Smooth muscle cell (in vitro differentiated cells): ENCODE measurements at regions not wholly inside any gene's neighbourhood (a gene's known extent, or its start where the extent isn't known, plus 50 kb on each side); places are given as distances from the start of the nearest gene placed in this dataset.

Experiments used
- DNase-seq: peaks from one replicate; lab custom pipeline; 2025; ENCODE audit not compliant: unreplicated experiment; lab: John Stamatoyannopoulos, UW
- H2AFZ ChIP-seq: fragments of 200-600 bp; sonication (generic); 2 replicates; pipeline ENCODE4 v1.6.0; 2016; ENCODE audit warnings: antibody characterized with exemption, low read depth, mild to moderate bottlenecking
- H3F3A ChIP-seq: fragments of 200-600 bp; sonication (generic); 2 replicates; pipeline ENCODE4 v1.6.0; 2017; ENCODE audit warnings: antibody characterized with exemption, low read depth
- H3K27ac ChIP-seq: fragments of 200-600 bp; sonication (generic); 2 replicates; pipeline ENCODE4 v1.5.1; 2016; ENCODE audit warnings: low read depth, mild to moderate bottlenecking
- H3K27me3 ChIP-seq: fragments of 200-600 bp; sonication (generic); 2 replicates; pipeline ENCODE4 v1.6.1; 2016; ENCODE audit warnings: low read depth, mild to moderate bottlenecking
- H3K36me3 ChIP-seq: fragments of 200-600 bp; sonication (generic); 2 replicates; pipeline ENCODE4 v1.5.1; 2016; ENCODE audit warnings: low read depth
- H3K4me1 ChIP-seq: fragments of 200-600 bp; sonication (generic); 2 replicates; pipeline ENCODE4 v1.5.1; 2016; ENCODE audit warnings: low read depth
- H3K4me2 ChIP-seq: fragments of 200-600 bp; sonication (generic); 2 replicates; pipeline ENCODE4 v1.6.0; 2016; ENCODE audit warnings: mild to moderate bottlenecking
- H3K4me3 ChIP-seq: fragments of 200-600 bp; sonication (generic); 2 replicates; pipeline ENCODE4 v1.5.1; 2016; ENCODE audit warnings: mild to moderate bottlenecking
- H3K79me2 ChIP-seq: fragments of 200-600 bp; sonication (generic); 2 replicates; pipeline ENCODE4 v1.6.0; 2016; ENCODE audit warnings: low read depth, mild to moderate bottlenecking
- H3K9ac ChIP-seq: fragments of 200-600 bp; sonication (generic); 2 replicates; pipeline ENCODE4 v1.6.0; 2016; ENCODE audit warnings: low read depth
- H3K9me3 ChIP-seq: fragments of 200-600 bp; sonication (generic); replicated peaks from 2 replicates; pipeline ENCODE4 v1.5.1; 2016; ENCODE audit warnings: low read depth
- H4K20me1 ChIP-seq: fragments of 200-600 bp; sonication (generic); 2 replicates; pipeline ENCODE4 v1.6.0; 2016; ENCODE audit warnings: low read depth
- CTCF ChIP-seq: fragments of 200-600 bp; sonication (generic); IDR thresholded peaks from 2 replicates; pipeline ENCODE4 v1.5.1; 2017; ENCODE audit warnings: borderline replicate concordance, mild to moderate bottlenecking, antibody characterized with exemption; ENCODE audit not compliant: insufficient read depth, poor library complexity, severe bottlenecking
- WGBS: methylation state at CpG from one replicate; pipeline ENCODE4 v1.1.7; 2016; ENCODE audit warnings: low lambda C conversion rate; 5-methylcytosine and 5-hydroxymethylcytosine counted together

- no peak overlapping the region for H2AFZ ChIP-seq
- no peaks in the 10 kb centered on the region for H3K4me1 ChIP-seq
- WGBS: 63% methylated on average over 4 of the region's 4 CpGs
- H3K27ac ChIP-seq: no peak overlapping the region
- H3K9me3 ChIP-seq: no peaks in the 10 kb centered on the region
- no peaks in the 10 kb centered on the region for H3K36me3 ChIP-seq
- DNase-seq: no peak
- H3F3A ChIP-seq: no peaks in the 10 kb centered on the region
- no peak for TF ChIP-seq CTCF
- H4K20me1 ChIP-seq: no peaks in the 10 kb centered on the region
- no peak overlapping the region for H3K9ac ChIP-seq
- no peak overlapping the region for H3K4me3 ChIP-seq
- no peaks in the 10 kb centered on the region for H3K79me2 ChIP-seq
- no peaks in the 10 kb centered on the region for H3K27me3 ChIP-seq
- no peak overlapping the region for H3K4me2 ChIP-seq
Observed at GRCh38 chr21:19608101-19608621, 1204.6 kb upstream of the TMPRSS15 start.

GRCh38 chr21:19609611-19610010, 1206.0 kb upstream of the TMPRSS15 start:
- no peak for TF ChIP-seq CTCF
- no peaks in the 10 kb centered on the region for H3K79me2 ChIP-seq
- no peak overlapping the region for H3K27ac ChIP-seq
- WGBS: 86% methylated on average over 3 of the region's 3 CpGs
- H3K9ac ChIP-seq: no peak overlapping the region
- no peaks in the 10 kb centered on the region for H3K36me3 ChIP-seq
- no peaks in the 10 kb centered on the region for H3F3A ChIP-seq
- H2AFZ ChIP-seq: no peak overlapping the region
- no peak for DNase-seq
- no peaks in the 10 kb centered on the region for H3K27me3 ChIP-seq
- H3K9me3 ChIP-seq: no peaks in the 10 kb centered on the region
- no peaks in the 10 kb centered on the region for H4K20me1 ChIP-seq
- H3K4me2 ChIP-seq: no peak overlapping the region
- H3K4me1 ChIP-seq: no peaks in the 10 kb centered on the region
- H3K4me3 ChIP-seq: no peak overlapping the region

- Histone ChIP-seq H3K27ac (no peak overlapping the region), H3K4me3 (no peak overlapping the region), H3K36me3 (no peaks in the 10 kb centered on the region), H3K9ac (no peak overlapping the region), H4K20me1 (no peaks in the 10 kb centered on the region), H3K4me2 (no peak overlapping the region), H3K4me1 (no peaks in the 10 kb centered on the region), H3K27me3 (no peaks in the 10 kb centered on the region), H3K9me3 (no peaks in the 10 kb centered on the region), H3K79me2 (no peaks in the 10 kb centered on the region), H3F3A (no peaks in the 10 kb centered on the region), H2AFZ (no peak overlapping the region)
- no peak for TF ChIP-seq CTCF
- no peak for DNase-seq
- WGBS: 91% methylated on average over 2 of the region's 2 CpGs
Observed at GRCh38 chr21:19621837-19622496, 1218.4 kb upstream of the TMPRSS15 start.

GRCh38 chr21:19640964-19641363, 1237.4 kb upstream of the TMPRSS15 start:
- H3K36me3 ChIP-seq: no peaks in the 10 kb centered on the region
- no peak for TF ChIP-seq CTCF
- no peaks in the 10 kb centered on the region for H3K4me1 ChIP-seq
- no peaks in the 10 kb centered on the region for H3K9me3 ChIP-seq
- DNase-seq: no peak
- no peaks in the 10 kb centered on the region for H3F3A ChIP-seq
- H2AFZ ChIP-seq: no peak overlapping the region
- H3K4me3 ChIP-seq: no peak overlapping the region
- H3K4me2 ChIP-seq: no peak overlapping the region
- WGBS: 93% methylated on average over 7 of the region's 7 CpGs
- H3K27me3 ChIP-seq: no peaks in the 10 kb centered on the region
- no peaks in the 10 kb centered on the region for H4K20me1 ChIP-seq
- H3K27ac ChIP-seq: no peak overlapping the region
- no peaks in the 10 kb centered on the region for H3K79me2 ChIP-seq
- no peak overlapping the region for H3K9ac ChIP-seq
